Stimulated activated CD8-positive, alpha-beta memory T cell treated with anti-CD3 and anti-CD28 coated beads, Interleukin-2, amount 100 ng/mL, for 1 hour (primary cell): ENCODE measurements at regions not wholly inside any gene's neighbourhood (a gene's known extent, or its start where the extent isn't known, plus 50 kb on each side); places are given as distances from the start of the nearest gene placed in this dataset.

ENCODE experiments used
- DNase-seq, 2 donors: peaks; one replicate each; pipeline ENCODE4 v3.0.0-alpha.2; 2020; ENCODE audit warnings: low read depth in 2 of 2

DNA sequence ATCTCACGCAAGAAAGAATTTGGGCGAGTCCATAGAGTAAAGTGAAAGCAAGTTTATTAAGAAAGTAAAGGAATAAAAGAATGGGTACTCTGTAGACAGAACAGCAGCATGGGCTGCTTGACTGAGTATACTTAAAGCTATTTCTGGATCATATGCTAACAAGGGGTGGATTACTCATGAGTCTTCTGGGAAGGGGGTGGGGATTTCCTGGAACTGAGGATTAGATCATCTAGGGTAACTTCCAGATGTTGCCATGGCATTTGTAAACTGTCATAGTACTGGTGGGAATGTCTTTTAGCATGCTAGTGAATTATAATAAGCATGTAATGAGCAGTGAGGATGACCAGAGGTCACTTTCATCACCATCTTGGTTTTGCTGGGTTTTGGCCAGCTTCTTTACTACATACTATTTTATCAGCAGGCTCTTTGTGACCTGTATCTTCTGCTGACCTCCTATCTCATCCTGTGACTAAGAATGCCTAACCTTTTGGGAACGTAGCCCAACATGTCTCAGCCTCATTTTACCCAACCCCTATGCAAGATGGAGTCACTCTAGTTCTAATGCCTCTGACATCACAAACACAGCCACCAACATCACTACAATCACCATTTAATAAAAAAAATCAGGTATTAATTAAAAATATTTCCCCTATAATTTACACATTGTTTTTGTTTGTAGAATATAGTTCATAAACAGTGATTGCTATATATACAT lies 890.7 kb upstream of the EPHA6 start:
- no peak for DNase-seq

DNA sequence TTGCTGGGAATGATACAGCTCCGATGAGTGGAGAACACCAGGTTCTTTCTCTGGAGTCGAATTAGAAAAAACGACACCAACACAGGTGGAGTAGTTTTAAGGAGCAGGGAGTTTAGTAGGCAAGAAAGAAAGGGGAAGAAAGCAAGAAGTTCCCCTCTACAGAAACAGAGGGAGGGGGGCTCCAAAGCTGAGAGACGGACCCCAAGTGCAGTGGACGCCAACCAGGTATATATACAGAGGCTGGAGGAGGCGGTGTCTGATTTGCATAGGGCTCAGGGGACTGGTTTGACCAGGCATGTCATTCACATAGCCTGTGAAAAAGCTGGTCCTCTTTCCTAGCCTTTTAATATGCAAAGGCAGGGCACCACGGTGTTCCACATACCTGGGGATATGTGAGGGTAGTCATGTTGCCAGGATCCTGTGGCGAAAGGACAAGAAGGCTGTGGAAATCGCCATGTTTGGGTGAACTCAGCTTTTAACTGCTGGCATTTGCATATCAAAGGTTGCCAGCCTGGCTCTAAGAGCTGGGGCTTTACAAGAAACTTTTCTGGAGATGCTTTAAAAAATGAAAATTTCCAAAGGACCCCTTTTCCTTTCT lies 887.4 kb upstream of the EPHA6 start:
- DNase-seq: no peak

DNA sequence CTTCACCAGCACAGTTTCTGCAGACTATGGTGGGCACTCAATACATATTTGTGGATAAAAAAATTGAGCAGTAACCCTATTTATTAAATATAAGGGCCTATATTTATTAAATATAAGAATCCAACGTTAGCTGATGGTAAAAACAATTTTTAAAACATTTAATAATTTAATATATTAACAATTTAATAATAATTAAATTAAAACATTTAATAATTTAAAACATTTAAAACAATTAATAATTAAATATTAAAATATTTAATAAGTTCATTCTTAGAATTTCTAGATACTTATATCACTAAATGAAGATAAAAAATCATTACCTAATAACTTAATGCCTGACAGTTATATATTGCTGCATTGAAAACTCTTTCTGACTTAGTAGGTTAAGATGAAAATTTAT lies 880.2 kb upstream of the EPHA6 start:
- no peak for DNase-seq

DNA sequence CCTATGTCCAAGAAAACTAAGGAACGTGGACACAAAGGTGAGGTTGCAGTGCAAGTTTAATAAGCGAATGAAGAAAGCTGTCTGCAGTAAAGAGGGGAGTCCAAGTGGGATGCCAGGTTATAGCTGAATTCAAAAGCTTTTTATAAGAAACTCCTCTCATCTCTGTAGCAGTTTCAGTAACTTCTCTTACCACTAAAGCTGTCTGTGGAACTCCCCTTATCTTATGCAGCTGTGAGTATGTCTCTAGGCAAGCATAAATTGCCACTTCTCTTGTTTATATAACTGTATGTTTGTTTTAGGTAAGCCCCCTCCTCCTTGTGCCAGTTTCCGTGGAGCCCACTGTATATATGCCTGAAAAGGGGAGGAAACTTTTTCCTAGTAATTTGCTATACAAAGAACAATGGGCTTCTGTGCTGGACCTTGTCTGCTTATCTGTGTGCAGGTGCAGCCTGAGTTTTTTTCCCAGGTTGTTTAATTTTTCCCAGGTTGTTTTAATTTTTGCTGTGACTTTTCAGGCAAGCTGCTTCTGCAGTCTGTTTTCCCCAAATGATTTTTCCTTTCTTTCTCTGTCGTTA lies 875.1 kb upstream of the EPHA6 start:
- DNase-seq: no peak

DNA sequence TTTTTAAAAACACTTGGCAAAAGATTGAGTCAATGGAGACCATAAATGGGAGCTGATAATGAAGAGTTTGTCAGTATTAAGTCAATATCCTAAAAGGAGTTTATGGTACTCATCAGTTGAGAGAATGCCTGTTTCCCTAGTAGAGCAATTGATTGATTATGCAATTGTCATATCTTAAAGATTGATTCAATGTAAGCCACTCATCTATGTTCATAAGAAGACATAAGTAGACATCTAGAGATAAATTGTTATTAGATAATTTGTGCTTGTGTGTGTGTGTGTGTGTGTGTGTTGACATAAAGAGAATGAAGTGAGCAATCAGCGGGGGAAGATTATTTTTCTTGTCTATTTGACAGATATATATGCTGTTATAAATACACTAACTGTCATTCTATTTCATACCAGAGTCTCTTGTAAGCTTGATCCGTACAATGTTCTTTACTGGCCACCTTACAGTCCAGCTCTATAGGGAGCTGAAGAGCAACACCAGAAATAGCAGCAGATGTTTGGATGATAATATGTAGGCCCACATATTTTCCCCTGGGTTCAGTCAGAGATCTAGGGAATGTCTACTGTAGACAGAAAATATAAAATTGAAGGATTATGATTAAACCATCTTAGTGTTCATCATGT lies 848.6 kb upstream of the EPHA6 start:
- DNase-seq: no peak

DNA sequence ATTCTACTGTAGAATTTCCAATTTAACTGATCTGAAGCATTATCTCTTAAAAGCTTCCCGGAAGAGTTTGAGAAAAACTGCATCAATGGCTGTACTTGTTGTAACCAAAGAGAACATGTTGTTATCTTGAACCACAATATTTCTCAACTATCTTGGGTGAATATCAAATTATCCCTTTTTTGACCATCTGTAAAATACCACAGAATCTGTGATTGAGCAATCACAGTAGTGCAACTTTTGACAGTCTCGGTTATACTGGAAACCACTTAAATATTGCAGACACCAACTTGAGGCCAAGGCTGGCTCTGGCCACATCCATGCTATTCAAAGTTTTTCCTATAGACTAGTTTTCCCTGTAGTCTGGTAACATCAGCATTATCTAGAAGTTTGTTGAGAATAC lies 842.8 kb upstream of the EPHA6 start:
- DNase-seq: no peak

DNA sequence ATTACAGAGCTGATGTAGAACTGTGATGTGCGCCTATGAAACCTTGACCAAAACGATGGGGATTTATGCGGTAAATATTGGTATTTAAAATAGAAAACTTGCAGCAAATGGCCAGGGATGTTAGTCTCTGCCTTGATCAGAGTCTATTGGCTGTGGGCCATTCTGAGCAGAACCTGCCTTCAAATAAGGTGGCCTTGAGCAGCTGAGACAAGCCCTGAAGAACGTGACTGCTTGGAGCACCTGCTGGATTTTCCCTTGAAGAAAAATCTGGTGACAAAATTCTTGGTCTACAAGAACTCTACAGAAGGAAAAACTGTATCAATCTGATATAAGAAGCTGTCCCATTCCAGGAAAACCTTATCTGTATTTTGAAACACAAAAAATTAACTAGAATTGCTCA lies 820.1 kb upstream of the EPHA6 start:
- DNase-seq: no peak

DNA sequence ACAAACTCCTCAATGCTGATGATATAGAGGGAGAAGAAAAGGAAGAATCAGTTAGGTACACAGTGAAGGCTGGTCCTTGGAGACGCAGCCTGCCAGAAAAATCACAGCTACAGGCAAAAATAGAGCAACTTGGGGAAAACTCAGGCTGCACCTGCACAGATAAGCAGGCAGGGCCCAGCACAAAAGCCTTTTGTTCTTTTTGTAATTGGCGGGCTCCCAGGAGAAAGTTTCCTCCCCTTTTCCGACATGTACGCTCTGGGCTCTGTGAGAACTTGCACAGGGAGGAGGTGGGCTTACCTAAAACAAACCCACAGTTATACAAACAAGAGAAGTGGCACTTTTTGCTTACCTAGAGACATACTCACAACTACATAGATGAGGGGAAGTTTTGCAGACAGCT lies 813.4 kb upstream of the EPHA6 start:
- no peak for DNase-seq

DNA sequence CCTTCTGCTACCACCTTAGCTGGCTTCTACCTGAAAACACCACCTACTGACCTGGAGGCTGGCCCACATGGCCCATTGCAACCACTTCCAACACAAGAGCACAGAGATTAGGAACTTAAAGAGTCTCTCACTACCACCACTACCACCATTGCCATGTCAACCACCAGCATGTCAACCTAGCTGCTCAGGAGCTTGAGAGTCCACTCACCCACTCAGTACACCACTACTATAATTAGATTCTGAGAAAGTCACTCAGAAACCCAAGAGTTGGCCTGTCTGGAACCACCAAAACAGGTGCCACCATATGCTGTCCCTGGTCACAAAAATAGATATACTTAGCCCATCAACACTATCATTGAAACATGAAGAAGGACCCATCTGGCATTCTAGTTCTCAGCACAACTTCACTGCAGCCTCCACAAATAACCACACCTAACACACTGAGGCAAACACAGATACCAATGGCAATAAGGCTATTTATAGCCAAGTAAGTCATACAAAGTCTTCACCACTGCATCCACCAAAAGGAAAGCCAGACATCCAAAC lies 806.7 kb upstream of the EPHA6 start:
- DNase-seq: no peak

DNA sequence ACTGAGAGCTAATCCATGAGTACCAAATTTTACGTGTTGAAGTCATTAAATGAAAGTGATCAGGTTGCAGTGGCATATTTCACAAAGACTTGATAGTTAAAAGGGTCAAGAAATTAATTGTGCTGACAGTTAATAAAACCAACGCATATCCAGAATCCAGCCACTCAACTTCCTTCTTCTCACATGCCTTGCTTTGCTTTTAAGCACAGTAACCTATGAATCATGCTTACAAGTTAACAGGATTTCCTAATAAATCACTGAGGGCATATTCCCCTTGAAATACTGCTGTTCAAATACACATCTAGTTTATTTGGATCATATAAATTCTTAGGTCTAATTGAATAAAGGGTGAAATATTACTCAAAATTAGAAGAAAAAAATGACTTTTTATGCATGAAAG lies 801.5 kb upstream of the EPHA6 start:
- no peak for DNase-seq

DNA sequence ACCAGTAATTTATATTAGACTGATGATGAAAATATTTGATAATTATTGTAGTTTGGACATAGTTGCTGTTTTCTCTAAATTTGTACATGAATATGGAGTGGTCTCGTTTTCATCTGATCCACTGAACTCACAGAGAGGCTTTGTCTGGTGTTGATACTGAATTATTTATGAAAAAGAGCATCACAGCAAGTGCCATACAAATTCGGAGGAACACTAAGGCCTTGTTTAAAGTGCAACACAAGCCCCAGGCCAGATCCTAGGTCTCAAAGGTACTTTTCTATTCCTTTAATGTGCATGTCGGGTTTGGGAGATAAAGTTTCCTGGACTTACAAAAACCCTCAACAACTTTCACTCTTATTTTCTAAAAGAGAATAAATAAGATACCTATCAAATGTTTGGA lies 796.8 kb upstream of the EPHA6 start:
- DNase-seq: no peak

DNA sequence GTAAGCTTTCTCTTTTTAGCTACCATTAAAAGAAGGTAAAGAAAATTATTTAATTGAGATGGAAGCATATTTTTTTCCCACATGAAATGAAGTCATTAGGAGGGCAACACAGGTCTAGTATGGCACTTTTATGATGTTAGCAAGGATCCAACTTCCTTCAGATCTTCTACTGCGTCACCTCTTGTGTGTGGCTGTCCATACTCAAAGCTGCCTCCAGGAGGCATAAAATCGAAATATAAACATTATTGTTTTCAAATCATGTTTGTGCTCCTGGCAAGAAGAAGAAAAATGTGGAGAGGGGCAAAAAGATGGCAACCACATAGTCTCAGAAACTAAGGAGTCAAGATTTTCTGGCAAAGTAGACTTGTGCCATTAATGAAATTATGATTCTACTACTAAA lies 791.7 kb upstream of the EPHA6 start:
- DNase-seq: no peak

DNA sequence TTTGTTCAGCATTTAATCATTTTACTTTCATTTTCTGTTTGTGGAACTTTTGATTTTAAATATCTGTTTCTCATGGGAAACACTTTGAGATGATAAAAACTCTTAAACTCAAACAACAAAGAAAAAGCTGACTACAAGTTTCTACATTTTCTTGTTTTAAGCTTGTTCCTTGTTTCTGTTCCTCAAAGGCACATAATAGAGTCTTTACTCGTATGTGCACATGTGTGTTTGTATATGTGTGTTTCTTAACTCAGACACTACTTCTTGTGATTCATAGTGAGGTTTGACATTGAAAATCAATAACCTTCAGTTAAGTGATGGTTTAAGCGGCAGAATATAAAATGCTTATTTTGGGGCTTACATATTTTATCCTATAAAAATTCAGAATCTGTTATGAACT lies 786.7 kb upstream of the EPHA6 start:
- DNase-seq: no peak

DNA sequence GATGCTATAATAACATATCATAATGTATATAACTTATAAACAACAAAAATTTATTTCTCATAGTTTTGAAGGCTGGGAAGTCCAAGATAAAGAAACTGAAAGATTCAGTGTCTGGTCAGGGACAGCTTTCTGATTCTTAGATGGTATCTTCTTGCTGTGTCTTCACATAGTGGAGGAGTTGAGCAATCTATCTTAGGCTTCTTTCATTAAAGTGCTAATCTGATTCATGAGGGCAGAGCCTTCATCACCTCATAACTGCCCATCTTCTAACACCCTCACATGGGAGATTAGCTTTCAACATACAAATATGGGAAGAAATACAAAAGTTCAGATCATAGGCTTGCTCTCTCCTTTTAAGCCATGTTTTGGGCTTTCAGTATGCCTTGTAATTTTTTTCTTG lies 774.8 kb upstream of the EPHA6 start:
- no peak for DNase-seq

DNA sequence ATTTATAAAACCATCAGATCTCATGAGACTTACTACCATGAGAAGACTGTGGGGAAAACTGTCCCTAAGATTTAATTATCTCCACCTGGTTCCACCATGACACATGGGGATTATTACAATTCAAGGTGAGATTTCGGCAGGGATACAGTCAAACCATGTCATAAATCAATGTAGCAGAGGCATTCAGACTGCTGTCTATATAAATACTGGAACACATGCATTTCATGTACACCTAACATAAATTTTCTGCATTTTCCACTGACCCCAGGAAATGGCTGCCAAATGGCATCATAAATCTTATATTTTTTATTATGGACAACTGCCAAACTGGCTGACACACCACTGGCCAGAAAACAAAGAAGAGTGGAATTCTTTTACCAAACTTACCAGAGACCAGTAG lies 755.1 kb upstream of the EPHA6 start:
- DNase-seq: no peak

DNA sequence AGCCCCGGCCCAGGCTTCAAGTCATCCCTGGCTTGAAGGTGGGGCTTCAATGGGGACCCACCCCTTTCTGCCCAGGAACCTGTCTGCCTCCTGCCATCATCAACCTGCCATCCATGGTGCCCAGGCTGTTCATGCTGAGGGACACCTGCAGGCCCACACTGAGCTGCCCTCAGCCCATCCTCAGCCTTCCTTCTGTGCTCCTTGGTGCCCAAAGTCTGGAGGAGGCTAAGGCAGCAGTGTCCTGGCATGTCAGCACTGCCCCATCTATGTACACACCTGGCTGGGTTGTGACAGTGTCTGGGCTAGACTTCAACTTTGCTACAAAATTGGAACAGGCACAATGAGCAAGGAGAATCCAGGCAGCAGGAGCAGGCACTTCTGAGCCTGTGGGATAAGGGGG lies 745.3 kb upstream of the EPHA6 start:
- no peak for DNase-seq

DNA sequence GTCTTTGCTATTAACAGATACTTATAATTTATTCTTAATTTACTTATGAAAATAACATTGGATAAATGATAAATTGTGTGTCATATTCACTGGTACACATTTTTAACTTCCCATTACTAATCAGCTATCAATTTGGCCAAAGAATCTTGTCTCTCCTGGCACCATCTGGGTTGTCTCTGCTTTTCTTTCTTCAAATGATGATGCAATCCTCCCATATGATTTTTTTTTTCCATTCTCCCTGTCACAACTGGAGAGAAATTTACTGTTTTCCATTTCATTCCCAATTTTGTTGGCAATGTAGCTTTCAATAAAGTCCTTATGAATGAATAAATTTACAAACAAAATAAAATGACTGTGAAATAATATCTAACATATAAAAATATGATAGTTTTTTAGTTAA lies 743.7 kb upstream of the EPHA6 start:
- no peak for DNase-seq

DNA sequence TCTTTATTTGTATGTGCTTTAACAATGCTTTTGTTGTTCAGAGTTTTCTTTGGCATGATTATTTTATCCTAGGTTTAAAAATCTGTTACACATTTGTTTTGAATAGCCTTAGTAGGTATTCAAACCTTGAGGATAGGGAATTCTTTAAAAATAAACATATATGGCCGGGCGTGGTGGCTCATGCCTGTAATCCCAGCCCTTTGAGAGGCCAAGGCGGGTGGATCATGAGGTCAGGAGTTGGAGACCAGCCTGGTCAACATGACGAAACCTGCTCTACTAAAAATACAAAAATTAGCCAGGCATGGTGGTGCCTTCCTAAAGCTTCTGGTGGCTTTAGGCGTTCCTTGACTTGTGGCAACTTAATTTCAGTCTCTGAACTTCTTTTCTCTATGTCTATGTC lies 743.3 kb upstream of the EPHA6 start:
- no peak for DNase-seq

DNA sequence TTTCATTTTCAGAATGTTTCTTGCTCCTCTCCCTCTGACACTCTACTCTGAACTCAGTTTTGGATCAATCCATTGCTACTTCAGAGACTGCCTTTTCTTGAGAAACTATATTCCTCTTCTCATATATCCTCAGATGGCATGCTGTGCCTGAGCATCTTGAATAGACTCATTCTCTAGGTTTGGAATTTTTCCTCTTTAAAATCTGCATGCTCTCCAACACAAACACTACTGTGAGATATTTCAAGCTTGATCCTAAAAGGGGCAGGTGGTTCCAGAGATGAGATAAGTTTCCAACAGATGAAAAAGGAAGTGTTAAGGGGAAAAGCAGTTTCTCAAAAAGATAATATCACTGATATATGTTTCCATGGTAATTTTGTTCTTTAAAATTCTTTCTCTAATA lies 742.2 kb upstream of the EPHA6 start:
- DNase-seq: no peak

DNA sequence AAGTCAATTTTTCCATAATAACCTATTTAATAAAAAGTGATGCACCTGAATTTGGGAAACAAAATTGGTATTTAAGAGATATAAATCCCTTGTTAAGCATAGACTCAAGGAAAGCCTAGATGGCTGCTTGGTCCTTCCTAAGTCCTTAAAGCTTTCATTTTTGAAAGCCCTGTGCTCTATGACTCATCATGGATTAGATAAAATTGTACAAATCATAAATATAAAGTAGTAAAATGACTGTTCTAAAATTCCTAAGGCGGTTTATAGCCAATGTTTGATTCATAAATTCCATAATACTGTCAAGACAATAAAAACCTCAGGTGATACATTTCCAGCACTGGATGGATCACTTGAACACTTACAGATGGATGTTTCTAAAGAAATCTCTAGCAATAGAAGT lies 730.8 kb upstream of the EPHA6 start:
- no peak for DNase-seq

DNA sequence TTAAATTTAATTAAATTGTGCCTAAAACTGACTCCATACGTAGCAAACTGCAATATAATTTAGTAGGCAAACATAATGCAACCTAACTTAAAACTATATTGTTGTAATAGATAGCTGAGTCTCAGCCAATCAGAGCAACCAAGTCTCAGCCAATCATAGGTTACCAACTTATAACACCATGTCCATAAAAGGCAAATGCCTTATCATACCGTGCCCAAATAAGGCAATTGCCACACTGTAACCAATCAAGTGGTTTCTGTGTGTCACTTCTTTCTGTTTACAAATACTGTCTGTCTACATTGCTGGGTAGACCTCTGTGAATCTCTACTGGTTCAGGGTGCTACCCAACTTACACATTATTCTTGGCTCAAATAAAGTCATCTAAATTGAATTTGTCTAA lies 728.4 kb upstream of the EPHA6 start:
- DNase-seq: no peak

DNA sequence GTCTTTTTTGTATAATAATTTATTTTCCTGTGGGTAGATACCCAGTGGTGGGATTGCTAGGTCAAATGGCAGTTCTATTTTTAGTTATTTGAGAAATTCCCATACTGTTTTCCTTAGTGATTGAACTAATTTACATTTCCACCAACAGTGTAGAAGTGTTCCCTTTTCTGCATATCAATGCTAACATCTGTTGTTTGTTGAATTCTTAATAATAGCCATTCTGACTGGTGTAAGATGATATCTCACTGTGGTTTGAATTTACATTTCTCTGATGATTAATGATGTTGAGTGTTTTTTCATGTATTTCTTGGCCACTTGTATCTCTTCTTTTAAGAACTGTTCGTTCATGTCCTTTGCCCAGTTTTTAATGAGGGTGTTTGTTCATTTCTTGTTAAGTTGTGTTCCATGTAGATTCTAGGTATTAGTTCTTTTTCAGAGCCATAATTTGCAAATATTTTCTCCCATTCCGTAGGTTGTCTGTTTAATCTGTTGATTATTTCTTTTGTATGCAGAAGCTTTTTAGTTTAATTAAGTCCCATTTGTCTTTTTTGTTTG lies 713.3 kb upstream of the EPHA6 start:
- no peak for DNase-seq

DNA sequence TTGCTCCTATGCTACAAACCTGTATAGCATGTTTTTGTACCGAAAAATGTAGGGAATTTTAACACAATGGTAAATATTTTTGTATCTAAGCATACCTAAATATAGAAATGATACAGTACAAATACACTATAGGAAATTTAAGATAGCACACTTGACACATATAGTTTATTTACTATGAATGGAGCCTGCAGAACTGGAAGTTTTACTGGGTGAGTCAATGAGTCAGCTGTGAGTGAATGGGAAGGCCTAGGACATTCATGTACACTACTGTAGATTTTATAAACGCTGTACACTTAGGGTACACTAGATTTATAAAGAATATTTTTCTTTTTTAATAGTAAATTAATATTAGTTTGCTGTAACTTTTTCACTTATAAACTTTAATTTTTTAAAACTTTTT lies 707.7 kb upstream of the EPHA6 start:
- no peak for DNase-seq
